Iris pigment epithelial cell (primary cell): ENCODE measurements at regions not wholly inside any gene's neighbourhood (a gene's known extent, or its start where the extent isn't known, plus 50 kb on each side); places are given as distances from the start of the nearest gene placed in this dataset.
A peak's percentile ranks its signal among the peaks of the same experiment; 100 is the strongest.

Experiments
- DNase-seq: peaks from one replicate; pipeline ENCODE4 v3.0.0-alpha.2; 2011; ENCODE audit warnings: low read depth

DNA sequence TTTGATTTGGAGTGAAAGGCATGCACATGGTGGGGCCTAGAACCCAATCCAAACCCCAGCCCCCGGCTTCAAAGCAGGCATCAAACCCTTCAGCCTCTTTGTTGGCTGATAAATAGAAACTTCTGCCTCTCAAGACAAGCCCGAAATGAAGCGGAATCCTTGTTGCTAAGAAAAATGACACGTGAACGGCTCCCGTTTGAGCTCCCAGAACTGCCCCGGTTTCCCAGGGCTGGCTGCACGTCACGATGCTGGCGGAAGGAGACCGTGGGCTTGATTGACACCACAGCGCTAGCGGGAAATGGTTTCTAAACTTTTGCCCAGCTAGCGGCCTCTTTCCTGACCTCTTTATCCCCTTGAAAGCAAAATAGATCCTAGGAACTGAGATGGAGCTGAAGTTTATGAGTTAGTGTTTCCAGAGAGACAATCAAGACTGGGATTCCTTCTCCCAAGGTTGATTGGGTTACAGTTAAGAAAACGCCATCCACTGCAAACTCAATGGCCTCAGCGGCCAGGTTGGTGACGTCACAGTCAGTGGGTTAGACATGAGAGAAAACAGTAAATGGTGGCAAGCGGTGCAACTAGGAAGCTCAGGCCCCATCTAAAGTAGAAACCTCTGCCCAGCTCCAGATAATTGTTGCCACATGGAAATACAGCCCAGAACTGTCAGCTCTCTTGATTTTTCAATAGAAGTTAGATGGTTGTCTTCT lies 117.0 kb downstream of the ANKRD60 start:
- DNase-seq = no peak

DNA sequence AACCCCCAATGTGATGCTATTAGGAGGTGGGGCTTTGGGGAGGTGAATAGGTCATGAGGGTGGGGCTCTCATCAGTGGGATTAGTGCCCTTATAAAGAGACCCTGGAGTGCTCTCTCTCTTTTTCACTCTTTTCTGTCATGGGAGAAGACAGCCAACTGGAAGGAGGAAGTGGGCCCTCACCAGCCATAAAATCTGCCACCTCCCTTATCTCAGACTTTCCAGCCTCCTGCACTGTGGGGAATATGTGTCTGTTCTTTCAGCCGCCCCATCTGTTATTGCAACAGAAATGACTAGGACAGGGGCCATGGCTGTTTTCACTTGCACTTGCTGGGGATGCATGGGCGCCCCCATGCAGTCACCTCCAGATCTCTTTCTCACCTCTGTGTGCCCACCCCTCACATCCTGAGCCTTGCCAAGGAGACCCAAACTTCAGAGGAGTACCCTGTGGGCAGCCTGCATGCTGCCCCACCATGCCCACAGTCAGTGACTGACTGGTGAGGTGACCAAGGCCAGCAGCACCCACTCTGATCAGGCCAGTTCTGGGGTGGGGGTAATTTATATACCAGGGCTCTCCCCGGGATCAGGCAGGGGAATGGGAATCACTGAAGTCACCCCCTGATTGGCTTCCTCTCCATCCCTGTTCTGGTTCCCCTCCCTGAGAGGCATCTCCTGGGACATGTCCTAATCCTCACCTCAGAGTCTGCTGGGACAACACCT lies 118.4 kb downstream of the ANKRD60 start:
- DNase-seq = no peak

DNA sequence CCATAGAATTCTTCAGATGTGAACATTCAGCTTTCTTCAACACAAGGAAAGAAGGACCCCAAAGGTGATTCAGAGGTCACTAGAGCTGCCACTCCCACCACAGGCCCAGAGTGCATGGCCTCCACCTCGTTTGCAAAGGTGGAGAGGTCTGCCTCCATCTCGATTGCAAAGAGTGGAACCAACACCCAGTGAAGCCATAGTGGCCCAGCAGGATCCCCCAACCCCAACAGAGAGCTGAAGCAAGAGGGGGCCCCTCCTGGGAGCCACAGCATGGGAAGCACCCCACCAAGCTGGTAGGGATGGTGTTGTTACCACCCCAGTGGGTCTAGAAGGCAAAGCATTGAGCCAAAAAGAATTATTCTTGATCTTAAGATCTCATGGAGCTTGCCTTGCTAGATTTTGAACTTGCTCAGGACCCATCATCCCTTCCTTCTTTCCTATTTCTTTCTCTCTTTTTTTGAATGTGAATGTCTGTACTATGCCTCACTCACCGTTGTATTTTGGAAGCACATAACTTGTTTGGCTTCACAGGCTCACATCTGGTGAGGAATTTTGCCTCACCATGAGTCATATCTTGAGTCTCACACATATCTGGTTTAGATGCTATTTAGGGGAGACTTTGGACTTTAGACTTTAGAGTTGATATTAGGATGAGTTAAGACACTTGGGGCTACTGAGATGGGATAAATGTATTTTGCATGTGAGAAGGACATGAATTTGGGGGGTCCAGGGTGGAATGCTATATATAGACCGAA lies 119.2 kb downstream of the ANKRD60 start:
- peak; percentile 79 for DNase-seq

DNA sequence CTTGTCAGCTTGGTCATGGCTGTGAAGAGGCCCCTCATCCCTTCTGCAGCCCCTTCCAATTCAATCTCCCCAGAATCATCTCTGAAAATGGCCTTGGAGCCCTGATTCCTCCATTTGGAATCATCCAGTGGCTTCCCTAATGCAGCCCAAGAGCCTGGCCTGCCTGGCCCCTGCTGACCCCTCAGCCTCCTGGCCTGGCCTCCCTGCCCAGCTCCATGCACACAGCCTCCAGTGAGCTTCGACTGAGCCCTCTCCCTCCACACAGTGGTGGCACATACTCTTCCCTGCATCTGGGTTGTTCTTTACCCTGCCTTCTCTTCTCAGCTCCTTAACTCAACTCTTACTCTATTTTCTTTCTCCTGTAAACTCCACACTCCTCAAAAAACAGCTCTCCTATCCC lies 120.9 kb downstream of the ANKRD60 start:
- DNase-seq = no peak

DNA sequence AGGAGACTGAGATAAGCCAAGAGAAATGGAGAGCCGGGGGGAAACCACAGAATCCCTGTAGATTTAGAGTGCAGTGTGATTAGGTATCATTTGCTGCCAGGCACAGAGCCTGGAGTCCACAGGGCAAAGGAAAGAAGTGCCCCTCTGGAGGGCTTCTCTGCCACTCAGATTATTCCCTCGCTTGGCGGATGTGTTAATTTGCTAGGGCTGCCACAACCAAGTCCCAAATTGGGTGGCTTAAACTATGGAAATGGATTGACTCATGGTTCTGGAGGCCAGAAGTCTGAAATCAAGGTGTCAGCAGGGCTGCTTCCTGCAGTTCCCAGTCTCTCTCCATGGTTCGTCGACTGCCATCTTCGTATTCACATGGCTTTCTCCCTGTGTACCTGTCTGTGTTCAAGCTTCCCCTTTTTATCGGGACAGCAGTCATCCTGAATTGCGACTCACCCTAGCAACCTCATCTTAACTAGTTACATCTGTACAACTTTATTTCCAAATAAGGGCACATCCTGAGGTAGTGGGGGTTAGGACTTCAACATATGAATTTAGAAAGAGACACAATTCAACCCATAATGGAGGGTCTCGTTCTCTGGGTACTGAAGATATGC lies 122.2 kb downstream of the ANKRD60 start:
- no peak for DNase-seq

DNA sequence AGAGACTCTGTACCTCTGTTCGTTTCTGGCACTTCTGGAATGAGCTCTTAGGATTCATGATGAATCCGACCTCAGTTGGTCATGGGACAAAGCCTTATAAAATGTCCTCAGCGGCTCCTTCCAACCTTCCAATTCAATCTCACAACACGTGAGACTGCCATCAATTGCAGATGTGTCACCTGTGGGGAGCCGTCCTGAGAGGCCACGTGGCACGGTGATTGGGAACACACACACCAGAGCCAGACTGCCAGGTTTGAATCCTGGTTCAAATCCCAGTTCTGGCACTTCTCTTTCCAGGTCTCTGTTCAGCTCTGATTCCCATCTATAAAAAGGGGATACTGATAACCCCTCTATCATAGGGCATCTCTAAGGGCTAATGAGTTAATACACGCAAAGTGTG lies 124.5 kb downstream of the ANKRD60 start:
- DNase-seq = no peak

DNA sequence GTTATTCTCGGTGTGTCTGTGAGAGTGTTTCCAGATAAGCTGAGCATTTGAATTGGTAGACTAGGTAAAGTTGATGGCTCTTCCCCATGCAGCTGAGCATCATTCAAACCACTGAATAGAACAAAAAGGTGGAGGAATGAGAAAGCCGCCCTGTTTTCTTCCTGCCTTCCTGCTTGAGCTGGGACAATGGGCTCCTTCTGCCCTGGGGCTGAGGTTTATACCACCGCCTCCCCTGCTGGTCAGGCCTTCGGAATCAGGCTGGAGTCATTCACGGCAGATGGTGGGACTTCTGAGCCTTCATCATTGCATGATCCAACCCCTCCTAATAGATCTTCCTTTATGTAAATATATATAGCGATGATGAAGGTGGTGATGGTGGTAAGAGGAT lies 124.9 kb downstream of the ANKRD60 start:
- DNase-seq = no peak

DNA sequence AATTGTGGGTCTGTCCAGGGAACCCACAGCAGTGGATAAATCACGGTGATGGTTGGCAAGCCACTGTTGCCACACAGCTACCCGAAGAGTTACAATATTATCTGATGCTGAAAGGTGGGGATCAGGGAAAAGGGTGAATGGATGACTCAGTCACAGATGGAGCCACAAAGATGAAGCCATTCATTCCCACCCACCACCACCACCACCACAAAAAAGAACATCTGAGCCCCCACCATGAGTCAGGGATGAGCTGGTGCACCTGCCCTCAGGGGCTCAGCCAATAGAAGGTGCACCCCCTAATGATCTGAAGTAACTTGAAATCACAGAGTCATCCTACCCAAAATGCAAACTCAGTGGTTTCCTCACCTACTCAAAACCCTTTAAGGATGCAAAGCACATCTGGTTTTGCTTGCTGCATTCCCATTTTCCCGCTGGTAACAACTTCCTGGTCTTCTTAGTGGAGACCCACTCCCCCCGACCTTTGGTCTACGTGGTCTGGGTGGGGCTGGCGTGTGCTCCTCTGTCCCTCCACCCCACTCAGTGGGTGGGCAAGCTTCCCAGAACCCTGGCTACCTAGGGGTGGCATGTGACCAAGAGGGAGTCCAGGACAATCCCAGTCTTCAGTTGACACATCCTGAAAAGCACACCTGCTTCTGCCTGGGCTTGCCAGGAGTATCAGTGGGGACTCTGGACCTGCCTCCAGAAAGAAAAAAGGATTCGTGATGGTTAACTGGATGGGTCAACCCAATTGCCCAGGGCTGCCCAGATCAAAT lies 125.5 kb downstream of the ANKRD60 start:
- DNase-seq = no peak

DNA sequence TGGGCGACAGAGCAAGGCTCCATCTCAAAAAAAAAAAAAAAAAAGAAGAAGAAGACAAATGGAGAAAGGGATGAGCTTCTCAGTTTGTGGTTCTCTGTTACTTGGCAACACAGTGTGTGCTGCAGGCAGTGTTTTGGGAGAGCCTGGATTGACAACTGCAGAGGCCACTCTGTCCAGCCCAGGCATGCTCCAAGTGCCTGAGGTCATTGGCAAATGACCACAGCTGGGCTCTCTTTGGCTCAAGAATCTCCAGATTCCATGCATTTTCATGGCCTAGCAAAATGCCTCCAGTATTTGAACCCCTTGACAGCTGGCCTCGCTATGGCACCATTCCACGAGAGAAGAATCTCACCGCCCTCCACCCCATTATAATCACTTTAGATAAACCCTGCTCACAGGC lies 126.2 kb downstream of the ANKRD60 start:
- no peak for DNase-seq

DNA sequence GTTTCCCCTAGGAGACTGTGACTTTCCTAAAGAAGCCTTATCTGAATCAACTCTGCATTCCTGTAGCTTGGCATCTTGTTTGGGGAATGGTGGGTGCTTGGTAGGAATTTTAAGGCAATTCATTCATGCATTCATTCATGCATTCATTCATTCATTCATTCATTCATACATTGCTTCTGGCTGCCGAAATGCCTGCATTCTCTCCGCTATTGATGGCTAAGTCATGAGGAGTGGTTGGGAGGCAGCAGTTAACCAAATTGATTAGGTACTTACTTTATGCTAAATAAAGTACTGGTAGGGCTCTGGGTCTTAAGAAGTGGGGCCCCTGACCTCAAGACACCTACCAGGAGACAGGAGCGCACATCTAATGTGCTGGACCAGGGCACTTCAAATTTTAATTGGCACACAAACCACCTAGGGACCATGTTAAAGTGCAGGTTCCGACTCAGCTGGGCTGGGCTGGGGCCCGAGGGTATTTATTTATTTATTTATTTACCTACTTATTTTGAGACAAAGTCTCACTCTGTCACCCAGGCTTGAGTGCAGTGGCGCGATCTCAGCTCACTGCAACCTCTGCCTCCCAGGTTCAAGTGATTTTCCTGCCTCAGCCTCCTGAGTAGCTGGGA lies 127.6 kb downstream of the ANKRD60 start:
- no peak for DNase-seq

DNA sequence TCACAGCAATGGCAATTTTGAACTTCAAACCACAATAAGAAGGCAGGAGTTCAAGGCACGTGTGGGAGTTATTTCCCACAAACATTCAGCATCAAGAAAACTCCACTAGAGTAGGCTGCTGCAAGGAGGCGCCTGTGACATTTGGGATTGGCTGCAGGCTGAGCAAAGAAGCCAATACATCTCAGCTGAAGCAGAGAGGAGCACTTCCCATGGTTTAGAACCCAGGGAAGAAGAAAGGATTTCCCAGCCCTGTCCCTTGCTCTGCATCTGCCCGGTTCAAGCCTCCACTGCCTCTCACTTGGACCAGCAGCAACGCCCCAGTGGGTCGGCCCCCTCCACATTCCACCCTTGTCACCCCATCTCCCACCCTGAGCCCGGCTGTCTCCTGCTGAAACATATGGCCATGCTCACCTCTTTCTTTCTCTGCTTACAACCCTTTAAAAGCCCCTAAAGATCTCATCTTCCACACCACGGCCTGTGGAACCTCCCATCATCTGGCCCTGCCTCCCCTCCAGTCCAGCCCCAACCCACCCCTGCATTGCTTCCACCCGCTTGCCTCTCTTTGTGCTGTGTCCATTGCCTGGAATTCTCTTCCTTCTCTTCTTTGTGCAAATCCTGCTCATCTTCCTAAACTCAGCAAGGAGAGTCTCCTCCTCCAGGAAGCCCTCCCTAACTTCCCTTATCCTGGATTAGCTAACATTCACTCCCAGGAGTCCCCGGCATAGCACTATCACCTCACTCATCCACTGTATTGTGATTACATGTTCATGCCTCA lies 128.3 kb downstream of the ANKRD60 start:
- DNase-seq = no peak

DNA sequence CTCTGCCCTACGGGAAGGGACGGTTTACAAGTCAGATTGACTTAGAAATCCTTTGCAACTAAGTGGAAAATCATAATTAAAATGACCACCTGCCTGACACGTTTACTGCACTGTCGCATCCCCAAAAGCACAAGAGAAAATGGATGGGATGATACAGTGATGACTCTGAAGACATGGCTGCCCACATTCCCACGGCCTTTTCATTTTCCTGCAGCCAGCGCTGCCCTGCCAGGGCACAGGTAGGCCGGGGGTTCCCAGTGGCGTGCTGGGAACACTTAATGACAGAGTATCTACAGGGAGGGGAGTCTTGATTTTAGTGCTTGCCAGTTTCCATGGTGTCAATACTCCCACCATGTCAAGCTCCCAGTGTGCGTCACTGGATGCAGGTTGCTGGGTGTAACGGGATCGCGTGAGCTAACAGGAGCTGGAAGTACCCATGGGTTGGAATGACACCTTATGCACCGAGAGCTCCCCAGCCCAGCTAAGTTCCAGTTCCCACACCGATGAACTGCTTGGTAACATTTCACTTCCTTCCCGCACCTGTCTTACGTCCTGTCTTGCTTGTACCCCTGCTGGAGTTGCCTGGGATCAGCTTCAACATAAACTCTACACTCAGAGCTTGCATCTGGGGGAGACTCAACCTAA lies 129.0 kb downstream of the ANKRD60 start:
- no peak for DNase-seq

DNA sequence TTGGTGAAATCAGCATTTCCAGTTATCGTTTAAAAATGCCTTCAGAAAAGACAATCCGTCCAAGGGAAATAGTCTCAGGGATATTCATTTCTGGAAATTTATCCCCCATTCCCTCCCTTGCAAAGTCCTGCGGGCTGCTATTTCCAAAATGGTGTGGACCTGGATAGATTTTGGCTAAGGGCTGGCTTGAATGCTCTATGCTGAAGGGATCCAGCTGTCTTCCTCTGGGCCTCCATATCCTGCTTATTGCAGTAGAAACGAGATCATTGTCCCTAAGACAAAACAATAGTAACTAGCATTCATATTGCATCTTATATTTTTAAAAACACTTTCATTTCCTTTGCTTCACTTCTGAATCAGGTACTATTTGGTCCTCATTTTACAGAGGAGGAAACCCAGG lies 129.9 kb downstream of the ANKRD60 start:
- no peak for DNase-seq

DNA sequence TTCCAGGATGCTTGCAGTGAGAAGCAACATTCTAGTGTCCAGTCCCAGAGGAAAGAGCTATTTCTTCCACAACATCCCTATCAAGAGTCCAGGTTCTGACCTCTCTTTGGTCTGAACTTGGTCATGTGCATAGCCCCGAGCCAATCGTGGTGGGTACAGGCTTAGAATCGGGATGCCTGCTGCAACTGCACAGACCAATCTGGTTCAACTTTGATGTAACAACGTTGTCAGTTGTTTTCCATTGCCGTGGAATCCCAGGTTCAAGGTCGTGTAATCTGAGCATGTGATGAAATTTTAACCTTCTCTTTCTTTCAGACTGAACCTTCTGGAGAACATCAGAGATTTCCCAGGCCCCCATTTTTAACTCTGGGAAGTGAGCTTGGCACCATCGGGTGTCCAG lies 130.5 kb downstream of the ANKRD60 start:
- no peak for DNase-seq

DNA sequence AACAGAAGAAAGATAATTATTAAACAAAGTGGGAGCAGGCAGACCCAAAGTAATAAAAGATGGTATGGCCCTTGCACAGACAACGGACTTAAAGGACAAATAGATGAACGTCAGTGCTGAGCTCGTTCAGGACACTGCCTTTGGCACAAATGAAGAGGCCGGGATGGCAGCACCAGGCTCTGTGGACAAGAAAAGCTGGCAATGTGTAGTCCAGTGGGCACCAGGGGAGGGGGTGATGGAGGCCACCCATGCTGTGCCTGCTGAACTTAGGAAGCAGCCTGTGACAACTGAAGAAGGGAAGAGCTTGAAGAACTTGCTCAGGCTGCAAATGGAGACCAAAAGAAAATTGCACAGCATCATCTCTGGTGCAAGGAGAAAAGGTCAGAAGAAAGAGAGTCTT lies 131.0 kb downstream of the ANKRD60 start:
- DNase-seq = no peak

DNA sequence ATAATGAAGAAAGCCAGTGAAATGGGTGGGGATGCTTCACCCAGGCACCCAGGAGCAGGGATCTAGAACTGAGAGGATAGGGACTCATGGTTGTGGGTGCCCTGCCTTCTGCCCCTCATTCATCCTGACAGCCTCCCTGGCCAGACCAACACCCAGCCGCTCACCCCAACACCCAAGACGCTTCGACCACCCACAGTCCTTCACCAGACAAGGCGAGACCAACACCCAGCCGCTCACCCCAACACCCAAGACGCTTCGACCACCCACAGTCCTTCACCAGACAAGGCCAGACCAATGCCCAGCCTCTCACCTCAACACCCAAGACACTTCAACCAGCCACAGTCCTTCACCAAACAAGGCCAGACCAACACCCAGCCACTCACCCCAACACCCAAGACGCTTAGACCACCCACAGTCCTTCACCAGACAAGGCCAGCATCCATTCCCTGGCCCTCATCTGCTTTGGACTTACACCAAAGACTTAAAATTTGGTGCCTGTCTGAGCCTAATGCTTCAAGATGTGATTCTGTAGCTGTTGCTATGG lies 131.5 kb downstream of the ANKRD60 start:
- no peak for DNase-seq

DNA sequence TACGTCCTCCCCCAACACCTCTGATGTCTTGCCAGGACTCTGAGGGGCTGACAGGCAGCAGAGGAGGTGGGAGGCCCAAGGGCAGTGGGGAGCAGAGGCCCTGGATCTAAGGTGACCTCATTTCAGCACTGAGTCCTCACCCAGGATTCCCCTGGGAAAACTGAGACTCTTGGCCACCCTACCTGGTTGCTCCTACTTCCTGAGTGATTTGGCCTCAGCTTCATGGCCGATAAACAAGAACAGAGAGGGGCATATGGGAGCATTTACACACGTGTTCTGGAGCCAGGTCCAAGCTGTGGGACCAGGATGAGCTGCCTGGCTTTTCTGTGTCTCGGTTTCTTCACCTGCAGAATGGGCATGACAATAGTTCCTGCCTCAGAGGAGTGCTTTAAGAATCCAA lies 133.8 kb downstream of the ANKRD60 start:
- no peak for DNase-seq

DNA sequence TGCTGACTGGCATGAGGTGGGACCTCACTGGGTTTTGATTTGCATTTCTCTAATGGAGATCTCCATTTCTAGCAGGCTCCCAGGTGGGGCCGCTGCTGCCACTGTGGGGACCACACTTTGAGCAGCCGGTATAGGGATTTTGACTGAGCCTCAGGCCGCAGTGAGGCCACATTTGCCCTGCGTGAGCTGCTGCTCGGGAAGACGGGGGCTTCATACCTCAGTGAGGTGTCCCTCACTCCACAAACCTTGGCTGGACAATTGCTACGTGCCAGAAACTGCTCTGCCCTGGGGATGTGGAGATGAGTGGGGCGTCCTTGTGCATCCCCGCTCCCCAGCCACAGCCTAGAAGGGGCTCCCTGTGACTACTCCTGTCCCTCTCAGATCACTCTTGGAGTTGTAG lies 134.3 kb downstream of the ANKRD60 start:
- no peak for DNase-seq

DNA sequence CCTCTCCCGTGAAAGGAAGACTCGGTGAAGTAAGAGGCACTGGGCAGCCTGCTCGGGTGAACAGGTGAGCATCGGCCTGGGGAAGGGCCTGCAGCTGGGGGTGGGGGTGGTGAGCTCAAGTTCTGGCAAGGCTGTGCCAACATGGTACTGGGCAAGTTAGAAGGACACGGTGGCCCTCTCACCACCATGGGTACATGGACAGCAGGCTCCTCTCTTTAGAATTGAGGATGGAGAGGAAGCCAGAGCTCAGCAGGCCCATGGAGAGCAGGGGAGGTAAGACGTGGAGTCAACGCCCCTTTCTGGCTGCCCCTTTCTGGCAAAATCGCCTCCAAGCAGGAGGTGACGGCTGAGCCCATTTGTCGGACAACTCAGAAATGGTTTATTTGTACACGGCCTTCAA lies 135.6 kb downstream of the ANKRD60 start:
- DNase-seq = no peak

DNA sequence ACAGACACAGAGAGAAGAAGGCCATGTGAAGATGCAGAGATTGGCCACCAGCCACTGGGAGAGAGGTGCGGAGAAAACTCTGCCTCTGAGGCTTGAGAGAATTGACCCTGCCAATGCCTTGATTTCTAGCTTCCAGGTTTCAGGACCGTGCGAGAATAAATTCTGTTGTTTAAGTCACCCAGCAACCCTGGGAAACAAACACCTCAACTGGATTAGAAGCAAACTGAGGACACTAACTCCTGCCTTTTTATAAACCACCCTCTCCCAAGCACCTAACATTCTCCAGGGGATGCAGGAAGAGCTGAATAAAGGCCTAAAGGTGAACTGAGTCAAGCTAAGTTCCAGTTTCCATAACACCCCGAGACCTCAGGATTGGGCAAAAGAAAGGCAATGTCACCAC lies 136.1 kb downstream of the ANKRD60 start:
- no peak for DNase-seq
